ENCODE measurements at regions not wholly inside any gene's neighbourhood (a gene's known extent, or its start where the extent isn't known, plus 50 kb on each side); places are given as distances from the start of the nearest gene placed in this dataset.

DNA sequence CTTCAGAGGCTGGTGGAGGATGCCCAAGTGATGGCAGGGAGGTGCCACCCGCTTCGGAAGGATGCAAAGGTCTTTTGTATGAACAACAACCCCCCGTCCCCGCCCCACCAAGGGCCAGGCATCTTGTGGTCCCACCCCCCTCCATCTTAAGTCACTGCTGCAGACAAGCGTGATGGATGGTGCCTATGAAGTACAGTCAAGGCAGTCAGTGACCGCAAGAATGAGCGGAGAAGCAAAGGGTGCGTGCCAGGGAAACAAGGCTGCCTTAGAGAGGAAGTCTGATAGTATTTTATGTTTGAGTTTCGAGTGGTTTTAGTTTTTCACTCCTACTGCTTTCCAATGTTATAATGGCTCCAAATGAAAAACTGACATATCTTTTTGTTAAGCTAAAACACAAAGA, 68.7 kb upstream of the GPM6B start:
- no peak for ATAC-seq (ENCODE audit: low read depth)
- TF ChIP-seq, protein P1, sequence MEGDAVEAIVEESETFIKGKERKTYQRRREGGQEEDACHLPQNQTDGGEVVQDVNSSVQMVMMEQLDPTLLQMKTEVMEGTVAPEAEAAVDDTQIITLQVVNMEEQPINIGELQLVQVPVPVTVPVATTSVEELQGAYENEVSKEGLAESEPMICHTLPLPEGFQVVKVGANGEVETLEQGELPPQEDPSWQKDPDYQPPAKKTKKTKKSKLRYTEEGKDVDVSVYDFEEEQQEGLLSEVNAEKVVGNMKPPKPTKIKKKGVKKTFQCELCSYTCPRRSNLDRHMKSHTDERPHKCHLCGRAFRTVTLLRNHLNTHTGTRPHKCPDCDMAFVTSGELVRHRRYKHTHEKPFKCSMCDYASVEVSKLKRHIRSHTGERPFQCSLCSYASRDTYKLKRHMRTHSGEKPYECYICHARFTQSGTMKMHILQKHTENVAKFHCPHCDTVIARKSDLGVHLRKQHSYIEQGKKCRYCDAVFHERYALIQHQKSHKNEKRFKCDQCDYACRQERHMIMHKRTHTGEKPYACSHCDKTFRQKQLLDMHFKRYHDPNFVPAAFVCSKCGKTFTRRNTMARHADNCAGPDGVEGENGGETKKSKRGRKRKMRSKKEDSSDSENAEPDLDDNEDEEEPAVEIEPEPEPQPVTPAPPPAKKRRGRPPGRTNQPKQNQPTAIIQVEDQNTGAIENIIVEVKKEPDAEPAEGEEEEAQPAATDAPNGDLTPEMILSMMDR (IDR thresholded peaks at IDR 0.05): no peak

DNA sequence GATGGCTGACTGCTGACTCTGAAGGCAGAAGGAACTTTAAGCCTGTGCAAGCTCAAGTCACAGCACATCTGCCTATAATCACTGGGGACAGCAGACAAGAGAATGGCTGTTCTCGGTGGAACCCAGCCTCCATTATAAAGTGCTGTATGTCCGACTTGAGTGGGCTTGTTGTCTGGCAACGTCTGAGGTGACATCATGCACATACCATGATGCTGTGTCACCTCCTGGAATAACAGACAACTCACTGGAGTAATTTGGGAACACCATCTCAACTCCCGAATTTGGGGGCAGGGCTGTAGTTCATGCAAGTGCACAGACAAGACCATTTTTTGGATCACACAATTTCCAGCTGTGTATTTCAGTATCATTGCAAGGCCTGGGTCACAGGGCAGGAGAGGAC, 59.8 kb upstream of the GPM6B start:
- Mint-ChIP-seq H3K36me3 (ENCODE audit: low read depth) (no peaks in the 10 kb centered on the region), H3K27ac (no peak overlapping the region), H3K27me3 (peaks cover 2% of the 10 kb centered on the region), H3K9me3 (no peaks in the 10 kb centered on the region), H3K4me3 (no peak overlapping the region), H3K4me1 (no peaks in the 10 kb centered on the region)
- TF ChIP-seq, protein P1 (IDR thresholded peaks at IDR 0.05): no peak
- CTCF ChIA-PET: no interaction called here
- intact Hi-C loops (cut with micrococcal nuclease): no loop called here
- DNase-seq (no peak), ATAC-seq (ENCODE audit: low read depth) (no peak)
- POLR2A ChIA-PET: no interaction called here

More for the DNA sequence above, 68.7 kb upstream of the GPM6B start:
- Mint-ChIP-seq H3K9me3 (no peaks in the 10 kb centered on the region), H3K4me3 (no peak overlapping the region), H3K4me1 (no peaks in the 10 kb centered on the region), H3K27me3 (no peaks in the 10 kb centered on the region), H3K36me3 (ENCODE audit: low read depth) (no peaks in the 10 kb centered on the region), H3K27ac (no peak overlapping the region)
- intact Hi-C loops (cut with micrococcal nuclease): no loop called here
- DNase-seq: no peak
- POLR2A ChIA-PET: no interaction called here
- CTCF ChIA-PET: no interaction called here

DNA sequence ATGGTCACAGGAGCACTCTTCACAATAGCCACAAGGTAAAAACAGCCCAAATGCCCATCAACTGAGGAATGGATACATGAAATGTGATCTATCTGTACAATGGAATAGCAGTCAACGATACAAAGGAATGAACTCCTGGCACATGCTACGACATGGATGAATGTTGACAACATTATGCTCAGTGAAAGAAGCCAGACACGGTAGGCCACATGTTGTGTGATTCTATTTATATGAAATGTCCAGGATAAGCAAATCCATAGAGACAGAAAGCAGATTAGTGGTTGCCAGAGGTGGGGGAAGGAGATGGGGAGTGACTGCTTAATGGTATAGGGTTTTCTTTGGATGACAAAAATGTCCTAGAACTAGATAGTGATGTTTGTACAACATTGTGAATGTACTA, 58.7 kb upstream of the GPM6B start:
- no peak overlapping the region for H3K4me3 Mint-ChIP-seq
- intact Hi-C loops (cut with micrococcal nuclease): no loop called here
- ChIA-PET POLR2A (no interaction called here), CTCF (no interaction called here)
- no peak for ATAC-seq (ENCODE audit: low read depth)
- peaks cover 2% of the 10 kb centered on the region for H3K27me3 Mint-ChIP-seq
- no peak overlapping the region for H3K27ac Mint-ChIP-seq
- DNase-seq: no peak
- H3K9me3 Mint-ChIP-seq: no peaks in the 10 kb centered on the region
- TF ChIP-seq, protein P1 (IDR thresholded peaks at IDR 0.05): no peak
- no peaks in the 10 kb centered on the region for H3K4me1 Mint-ChIP-seq
- H3K36me3 Mint-ChIP-seq (ENCODE audit: low read depth): no peaks in the 10 kb centered on the region

DNA sequence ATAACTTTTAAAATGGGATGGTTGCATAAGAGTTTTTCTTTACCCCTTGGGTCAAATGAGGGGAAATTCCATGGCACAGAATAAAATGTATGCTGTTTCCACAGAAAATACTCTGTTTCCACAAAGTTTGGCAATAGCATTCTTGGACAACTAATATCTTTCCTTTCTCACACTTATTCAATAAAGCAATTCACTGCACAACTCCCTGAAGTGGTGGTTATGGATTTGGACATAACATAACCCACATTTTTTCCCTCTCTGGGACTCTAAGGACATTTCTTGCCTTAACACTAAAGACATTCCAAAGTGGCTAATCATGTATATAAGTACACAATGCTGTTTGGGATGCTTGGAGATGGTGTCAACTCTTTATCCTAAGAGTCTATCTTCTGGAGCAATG, 51.7 kb upstream of the GPM6B start:
- ChIA-PET CTCF (no interaction called here), POLR2A (no interaction called here)
- TF ChIP-seq, protein P1 (IDR thresholded peaks at IDR 0.05): no peak
- H3K36me3 Mint-ChIP-seq (ENCODE audit: low read depth): no peaks in the 10 kb centered on the region
- ATAC-seq (ENCODE audit: low read depth) (no peak), DNase-seq (no peak)
- no peak overlapping the region for H3K27ac Mint-ChIP-seq
- no peak overlapping the region for H3K4me3 Mint-ChIP-seq
- H3K4me1 Mint-ChIP-seq: peaks cover 9% of the 10 kb centered on the region
- intact Hi-C loops (cut with micrococcal nuclease): no loop called here
- peaks cover 2% of the 10 kb centered on the region for H3K27me3 Mint-ChIP-seq
- H3K9me3 Mint-ChIP-seq: no peaks in the 10 kb centered on the region

Data from activated B cell treated with CpG ODN at 0.5 μM for 24 hours (primary cell).